H1 (cell line): ENCODE measurements at regions not wholly inside any gene's neighbourhood (a gene's known extent, or its start where the extent isn't known, plus 50 kb on each side); places are given as distances from the start of the nearest gene placed in this dataset.

Experiments used
- ASH2L ChIP-seq: fragments of 200-600, 300-600 bp; sonication (generic); IDR thresholded peaks from one replicate; pipeline ENCODE4 v1.7.1; 2017; ENCODE audit warnings: low read length
- CBX8 ChIP-seq: fragments of 300-800, 300-1000 bp; sonication (generic); IDR thresholded peaks from 2 replicates; pipeline ENCODE4 v1.7.1; 2016; ENCODE audit warnings: low read depth, low read length, borderline replicate concordance
- CHD2 ChIP-seq: IDR thresholded peaks from 2 replicates; pipeline ENCODE4 v1.6.1; 2012; ENCODE audit warnings: low read length, improper control_type of control experiment
- EZH2 ChIP-seq: fragments of 200-600 bp; sonication (generic); IDR thresholded peaks from 2 replicates; pipeline ENCODE4 v1.7.1; 2012; ENCODE audit warnings: low read depth, mild to moderate bottlenecking, moderate library complexity, low read length, inconsistent platforms; ENCODE audit not compliant: severe bottlenecking
- JUN ChIP-seq: IDR thresholded peaks from 2 replicates; pipeline ENCODE4 v1.6.1; 2011; ENCODE audit warnings: low read depth, mild to moderate bottlenecking, improper control_type of control experiment, low read length
- KDM5A ChIP-seq: fragments of 200-600 bp; IDR thresholded peaks from 2 replicates; pipeline ENCODE4 v1.7.1; 2012; ENCODE audit warnings: mild to moderate bottlenecking, low read length, inconsistent platforms, mixed read lengths
- POU5F1 ChIP-seq: IDR thresholded peaks from 2 replicates; pipeline ENCODE4 v1.6.1; 2011; ENCODE audit warnings: low read depth, mild to moderate bottlenecking, low read length, moderate library complexity
- SP2 ChIP-seq: IDR thresholded peaks from 2 replicates; pipeline ENCODE4 v1.6.1; 2012; ENCODE audit warnings: mild to moderate bottlenecking, low read length, inconsistent platforms
- TEAD4 ChIP-seq: IDR thresholded peaks from 2 replicates; pipeline ENCODE4 v1.6.1; 2012; ENCODE audit warnings: low read depth, low read length, inconsistent platforms, mixed read lengths
- TF ChIP-seq, protein P1 (sequence below): fragments of 300-600 bp; sonication (generic); IDR thresholded peaks from 2 replicates; pipeline ENCODE4 v1.7.1; 2012; ENCODE audit warnings: low read length, moderate library complexity, mild to moderate bottlenecking, inconsistent platforms; ENCODE audit not compliant: insufficient replicate concordance

DNA sequence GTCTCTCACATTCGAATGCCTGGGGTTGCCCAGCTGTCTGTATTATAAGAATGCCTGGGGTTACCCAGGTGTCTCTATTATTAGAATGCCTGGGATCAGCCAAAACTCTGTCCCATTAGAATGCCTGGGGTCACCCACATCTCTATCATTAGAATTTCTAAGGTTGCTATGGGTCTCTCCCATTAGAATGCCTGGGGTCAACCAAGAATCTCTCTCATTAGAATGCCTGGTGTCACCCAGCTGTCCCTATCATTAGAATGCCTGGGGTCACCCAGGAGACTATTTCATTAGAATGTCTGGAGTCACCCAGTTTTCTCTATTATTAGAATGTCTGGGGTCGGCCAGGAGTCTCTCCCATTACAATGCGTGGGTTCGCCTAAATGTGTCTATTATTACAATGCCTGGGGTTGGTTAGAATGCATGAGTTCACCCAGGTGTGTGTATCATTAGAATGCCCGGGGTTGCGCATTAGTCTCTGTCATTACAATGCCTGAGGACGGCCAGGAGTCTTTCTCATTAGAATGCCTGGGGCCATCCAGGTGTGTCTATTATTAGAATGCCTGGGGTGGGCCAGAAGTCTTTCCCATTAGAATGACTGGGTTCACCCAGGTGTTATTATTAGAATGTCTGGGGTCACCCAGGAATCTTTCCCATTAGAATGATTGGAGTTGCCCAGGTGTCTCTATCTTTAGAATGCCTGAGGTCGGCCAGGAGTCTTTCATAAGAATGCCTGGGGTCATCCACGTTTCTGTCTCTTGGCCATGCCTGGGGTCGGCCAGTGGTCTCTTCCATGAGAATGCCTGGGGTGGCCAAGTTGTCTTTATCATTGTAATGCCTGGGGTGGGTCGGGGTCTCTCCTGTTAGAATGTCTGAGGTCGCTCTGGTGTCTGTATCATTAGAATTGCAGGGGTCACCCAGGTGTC, 59.6 kb downstream of the RNF187 start (continued):
- TF ChIP-seq, protein P1, sequence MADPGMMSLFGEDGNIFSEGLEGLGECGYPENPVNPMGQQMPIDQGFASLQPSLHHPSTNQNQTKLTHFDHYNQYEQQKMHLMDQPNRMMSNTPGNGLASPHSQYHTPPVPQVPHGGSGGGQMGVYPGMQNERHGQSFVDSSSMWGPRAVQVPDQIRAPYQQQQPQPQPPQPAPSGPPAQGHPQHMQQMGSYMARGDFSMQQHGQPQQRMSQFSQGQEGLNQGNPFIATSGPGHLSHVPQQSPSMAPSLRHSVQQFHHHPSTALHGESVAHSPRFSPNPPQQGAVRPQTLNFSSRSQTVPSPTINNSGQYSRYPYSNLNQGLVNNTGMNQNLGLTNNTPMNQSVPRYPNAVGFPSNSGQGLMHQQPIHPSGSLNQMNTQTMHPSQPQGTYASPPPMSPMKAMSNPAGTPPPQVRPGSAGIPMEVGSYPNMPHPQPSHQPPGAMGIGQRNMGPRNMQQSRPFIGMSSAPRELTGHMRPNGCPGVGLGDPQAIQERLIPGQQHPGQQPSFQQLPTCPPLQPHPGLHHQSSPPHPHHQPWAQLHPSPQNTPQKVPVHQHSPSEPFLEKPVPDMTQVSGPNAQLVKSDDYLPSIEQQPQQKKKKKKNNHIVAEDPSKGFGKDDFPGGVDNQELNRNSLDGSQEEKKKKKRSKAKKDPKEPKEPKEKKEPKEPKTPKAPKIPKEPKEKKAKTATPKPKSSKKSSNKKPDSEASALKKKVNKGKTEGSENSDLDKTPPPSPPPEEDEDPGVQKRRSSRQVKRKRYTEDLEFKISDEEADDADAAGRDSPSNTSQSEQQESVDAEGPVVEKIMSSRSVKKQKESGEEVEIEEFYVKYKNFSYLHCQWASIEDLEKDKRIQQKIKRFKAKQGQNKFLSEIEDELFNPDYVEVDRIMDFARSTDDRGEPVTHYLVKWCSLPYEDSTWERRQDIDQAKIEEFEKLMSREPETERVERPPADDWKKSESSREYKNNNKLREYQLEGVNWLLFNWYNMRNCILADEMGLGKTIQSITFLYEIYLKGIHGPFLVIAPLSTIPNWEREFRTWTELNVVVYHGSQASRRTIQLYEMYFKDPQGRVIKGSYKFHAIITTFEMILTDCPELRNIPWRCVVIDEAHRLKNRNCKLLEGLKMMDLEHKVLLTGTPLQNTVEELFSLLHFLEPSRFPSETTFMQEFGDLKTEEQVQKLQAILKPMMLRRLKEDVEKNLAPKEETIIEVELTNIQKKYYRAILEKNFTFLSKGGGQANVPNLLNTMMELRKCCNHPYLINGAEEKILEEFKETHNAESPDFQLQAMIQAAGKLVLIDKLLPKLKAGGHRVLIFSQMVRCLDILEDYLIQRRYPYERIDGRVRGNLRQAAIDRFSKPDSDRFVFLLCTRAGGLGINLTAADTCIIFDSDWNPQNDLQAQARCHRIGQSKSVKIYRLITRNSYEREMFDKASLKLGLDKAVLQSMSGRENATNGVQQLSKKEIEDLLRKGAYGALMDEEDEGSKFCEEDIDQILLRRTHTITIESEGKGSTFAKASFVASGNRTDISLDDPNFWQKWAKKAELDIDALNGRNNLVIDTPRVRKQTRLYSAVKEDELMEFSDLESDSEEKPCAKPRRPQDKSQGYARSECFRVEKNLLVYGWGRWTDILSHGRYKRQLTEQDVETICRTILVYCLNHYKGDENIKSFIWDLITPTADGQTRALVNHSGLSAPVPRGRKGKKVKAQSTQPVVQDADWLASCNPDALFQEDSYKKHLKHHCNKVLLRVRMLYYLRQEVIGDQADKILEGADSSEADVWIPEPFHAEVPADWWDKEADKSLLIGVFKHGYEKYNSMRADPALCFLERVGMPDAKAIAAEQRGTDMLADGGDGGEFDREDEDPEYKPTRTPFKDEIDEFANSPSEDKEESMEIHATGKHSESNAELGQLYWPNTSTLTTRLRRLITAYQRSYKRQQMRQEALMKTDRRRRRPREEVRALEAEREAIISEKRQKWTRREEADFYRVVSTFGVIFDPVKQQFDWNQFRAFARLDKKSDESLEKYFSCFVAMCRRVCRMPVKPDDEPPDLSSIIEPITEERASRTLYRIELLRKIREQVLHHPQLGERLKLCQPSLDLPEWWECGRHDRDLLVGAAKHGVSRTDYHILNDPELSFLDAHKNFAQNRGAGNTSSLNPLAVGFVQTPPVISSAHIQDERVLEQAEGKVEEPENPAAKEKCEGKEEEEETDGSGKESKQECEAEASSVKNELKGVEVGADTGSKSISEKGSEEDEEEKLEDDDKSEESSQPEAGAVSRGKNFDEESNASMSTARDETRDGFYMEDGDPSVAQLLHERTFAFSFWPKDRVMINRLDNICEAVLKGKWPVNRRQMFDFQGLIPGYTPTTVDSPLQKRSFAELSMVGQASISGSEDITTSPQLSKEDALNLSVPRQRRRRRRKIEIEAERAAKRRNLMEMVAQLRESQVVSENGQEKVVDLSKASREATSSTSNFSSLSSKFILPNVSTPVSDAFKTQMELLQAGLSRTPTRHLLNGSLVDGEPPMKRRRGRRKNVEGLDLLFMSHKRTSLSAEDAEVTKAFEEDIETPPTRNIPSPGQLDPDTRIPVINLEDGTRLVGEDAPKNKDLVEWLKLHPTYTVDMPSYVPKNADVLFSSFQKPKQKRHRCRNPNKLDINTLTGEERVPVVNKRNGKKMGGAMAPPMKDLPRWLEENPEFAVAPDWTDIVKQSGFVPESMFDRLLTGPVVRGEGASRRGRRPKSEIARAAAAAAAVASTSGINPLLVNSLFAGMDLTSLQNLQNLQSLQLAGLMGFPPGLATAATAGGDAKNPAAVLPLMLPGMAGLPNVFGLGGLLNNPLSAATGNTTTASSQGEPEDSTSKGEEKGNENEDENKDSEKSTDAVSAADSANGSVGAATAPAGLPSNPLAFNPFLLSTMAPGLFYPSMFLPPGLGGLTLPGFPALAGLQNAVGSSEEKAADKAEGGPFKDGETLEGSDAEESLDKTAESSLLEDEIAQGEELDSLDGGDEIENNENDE, result no peak
- TF ChIP-seq CHD2 (no peak), KDM5A (no peak), JUN (no peak), EZH2 (no peak), CBX8 (no peak), TEAD4 (no peak), SP2 (no peak), POU5F1 (no peak), ASH2L (no peak)
- TF ChIP-seq, all 59 proteins: peak for 0
